GM19372 (cell line): ENCODE measurements at regions not wholly inside any gene's neighbourhood (a gene's known extent, or its start where the extent isn't known, plus 50 kb on each side); places are given as distances from the start of the nearest gene placed in this dataset.

Experiments
- ATAC-seq: cut with Tn5 transposase; IDR thresholded peaks from one replicate; pipeline ENCODE4 v1.9.1; 2021; ENCODE audit warnings: mild to moderate bottlenecking, low read depth, moderate library complexity; ENCODE audit not compliant: unreplicated experiment

GRCh38 chr12:65649126-65649525, 175.2 kb upstream of the HMGA2 start:
- ATAC-seq, result no peak

GRCh38 chr12:65651060-65651459, 173.2 kb upstream of the HMGA2 start:
- no peak for ATAC-seq

- no peak for ATAC-seq
Measured at GRCh38 chr12:65653321-65653720, 171.0 kb upstream of the HMGA2 start.

- ATAC-seq, result no peak
Measured at GRCh38 chr12:65653946-65654629, 170.2 kb upstream of the HMGA2 start.

- no peak for ATAC-seq
Measured at GRCh38 chr12:65655074-65655493, 169.2 kb upstream of the HMGA2 start.

- ATAC-seq, result no peak
Measured at GRCh38 chr12:65656156-65656882, 168.0 kb upstream of the HMGA2 start.

- ATAC-seq, result no peak
Measured at GRCh38 chr12:65656891-65657351, 167.4 kb upstream of the HMGA2 start.

- no peak for ATAC-seq
Measured at GRCh38 chr12:65657635-65658034, 166.6 kb upstream of the HMGA2 start.

- no peak for ATAC-seq
Measured at GRCh38 chr12:65658360-65658759, 165.9 kb upstream of the HMGA2 start.

- no peak for ATAC-seq
Measured at GRCh38 chr12:65659681-65660080, 164.6 kb upstream of the HMGA2 start.

- no peak for ATAC-seq
Measured at GRCh38 chr12:65660096-65660495, 164.2 kb upstream of the HMGA2 start.

- ATAC-seq, result no peak
Measured at GRCh38 chr12:65660836-65661235, 163.4 kb upstream of the HMGA2 start.

GRCh38 chr12:65662590-65662989, 161.7 kb upstream of the HMGA2 start:
- no peak for ATAC-seq

GRCh38 chr12:65663097-65663496, 161.2 kb upstream of the HMGA2 start:
- ATAC-seq, result no peak

GRCh38 chr12:65663648-65664047, 160.6 kb upstream of the HMGA2 start:
- ATAC-seq, result no peak

- ATAC-seq, result no peak
Measured at GRCh38 chr12:65664715-65665250, 159.5 kb upstream of the HMGA2 start.

GRCh38 chr12:65665817-65666216, 158.5 kb upstream of the HMGA2 start:
- ATAC-seq, result no peak

GRCh38 chr12:65666876-65667275, 157.4 kb upstream of the HMGA2 start:
- ATAC-seq, result no peak

GRCh38 chr12:65667932-65668331, 156.4 kb upstream of the HMGA2 start:
- no peak for ATAC-seq

GRCh38 chr12:65668981-65669695, 155.1 kb upstream of the HMGA2 start:
- ATAC-seq, result no peak

- ATAC-seq, result no peak
Measured at GRCh38 chr12:65670775-65671174, 153.5 kb upstream of the HMGA2 start.
